ENCODE measurements at regions not wholly inside any gene's neighbourhood (a gene's known extent, or its start where the extent isn't known, plus 50 kb on each side); places are given as distances from the start of the nearest gene placed in this dataset.

DNA sequence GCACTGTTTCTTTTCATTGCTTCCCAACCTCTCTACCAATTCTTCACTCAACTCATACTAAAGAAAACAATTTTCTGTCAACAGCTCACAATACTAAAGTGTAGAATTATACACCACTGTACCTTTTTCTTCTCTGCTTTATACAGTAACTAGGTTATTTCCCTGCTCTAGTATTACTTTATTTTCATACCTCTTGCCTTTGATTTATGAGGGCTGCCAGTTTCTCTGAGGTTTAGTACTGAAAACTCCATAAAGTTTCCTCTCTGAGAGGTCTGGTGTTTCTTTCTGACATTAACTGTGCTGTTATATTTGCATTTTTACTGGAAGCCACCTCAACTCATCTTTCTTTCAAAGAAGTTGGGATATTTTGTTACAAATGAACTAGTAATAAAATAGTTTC lies 63.0 kb upstream of the GRIP1 start:
- TF ChIP-seq, protein P1, sequence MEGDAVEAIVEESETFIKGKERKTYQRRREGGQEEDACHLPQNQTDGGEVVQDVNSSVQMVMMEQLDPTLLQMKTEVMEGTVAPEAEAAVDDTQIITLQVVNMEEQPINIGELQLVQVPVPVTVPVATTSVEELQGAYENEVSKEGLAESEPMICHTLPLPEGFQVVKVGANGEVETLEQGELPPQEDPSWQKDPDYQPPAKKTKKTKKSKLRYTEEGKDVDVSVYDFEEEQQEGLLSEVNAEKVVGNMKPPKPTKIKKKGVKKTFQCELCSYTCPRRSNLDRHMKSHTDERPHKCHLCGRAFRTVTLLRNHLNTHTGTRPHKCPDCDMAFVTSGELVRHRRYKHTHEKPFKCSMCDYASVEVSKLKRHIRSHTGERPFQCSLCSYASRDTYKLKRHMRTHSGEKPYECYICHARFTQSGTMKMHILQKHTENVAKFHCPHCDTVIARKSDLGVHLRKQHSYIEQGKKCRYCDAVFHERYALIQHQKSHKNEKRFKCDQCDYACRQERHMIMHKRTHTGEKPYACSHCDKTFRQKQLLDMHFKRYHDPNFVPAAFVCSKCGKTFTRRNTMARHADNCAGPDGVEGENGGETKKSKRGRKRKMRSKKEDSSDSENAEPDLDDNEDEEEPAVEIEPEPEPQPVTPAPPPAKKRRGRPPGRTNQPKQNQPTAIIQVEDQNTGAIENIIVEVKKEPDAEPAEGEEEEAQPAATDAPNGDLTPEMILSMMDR (IDR thresholded peaks at IDR 0.05), result no peak
- no peak for TF ChIP-seq POLR2A (IDR thresholded peaks at IDR 0.05)
